RWPE2 (cell line): ENCODE measurements at regions not wholly inside any gene's neighbourhood (a gene's known extent, or its start where the extent isn't known, plus 50 kb on each side); places are given as distances from the start of the nearest gene placed in this dataset.
"Not testable (repeated sequence)": the region's sequence is repeated elsewhere in the genome, so short reads cannot be mapped to it uniquely, and the experiment has no call there.

Source experiments
- ATAC-seq: fragments of 200-7000 bp; cut with Tn5 transposase; 3 replicates; pipeline ENCODE4 v1.9.1; 2021; ENCODE audit warnings: low read depth
- DNase-seq: peaks from one replicate; pipeline ENCODE4 v3.0.0-alpha.2; 2020; ENCODE audit warnings: low spot score
- H3K27ac ChIP-seq: fragments of 450-650 bp; 2 replicates; pipeline ENCODE4 v1.5.1; 2017; ENCODE audit warnings: mild to moderate bottlenecking; ENCODE audit not compliant: poor library complexity, severe bottlenecking
- H3K27me3 ChIP-seq: fragments of 250-450 bp; sonication (Bioruptor Pico); 2 replicates; pipeline ENCODE4 v1.5.1; 2021; ENCODE audit warnings: mild to moderate bottlenecking, moderate library complexity; ENCODE audit not compliant: insufficient read depth, poor library complexity, severe bottlenecking
- H3K36me3 ChIP-seq: fragments of 250-450 bp; sonication (Bioruptor Pico); 2 replicates; pipeline ENCODE4 v1.5.1; 2020; ENCODE audit warnings: low read depth, mild to moderate bottlenecking, moderate library complexity
- H3K4me1 ChIP-seq: fragments of 250-450 bp; sonication (Bioruptor Pico); 2 replicates; pipeline ENCODE4 v1.5.1; 2021; ENCODE audit warnings: mild to moderate bottlenecking, moderate library complexity; ENCODE audit not compliant: insufficient read depth, poor library complexity, severe bottlenecking
- H3K4me3 ChIP-seq: fragments of 250-450 bp; sonication (Bioruptor Pico); 2 replicates; pipeline ENCODE4 v1.5.1; 2021; ENCODE audit warnings: mild to moderate bottlenecking, moderate library complexity; ENCODE audit not compliant: severe bottlenecking
- H3K9me3 ChIP-seq: fragments of 250-450 bp; sonication (Bioruptor Pico); 2 replicates; pipeline ENCODE4 v1.5.1; 2021; ENCODE audit warnings: mild to moderate bottlenecking, moderate library complexity; ENCODE audit not compliant: severe bottlenecking
- CTCF ChIP-seq: fragments of 450-650 bp; IDR thresholded peaks from one replicate; pipeline ENCODE4 v1.5.1; 2017; ENCODE audit warnings: mild to moderate bottlenecking, moderate library complexity; ENCODE audit not compliant: poor library complexity, severe bottlenecking

GRCh38 chr4:154024097-154024694 is 235.3 kb upstream of the SFRP2 start:
- Histone ChIP-seq H3K27me3 (no peaks in the 10 kb centered on the region), H3K27ac (no peak overlapping the region), H3K4me3 (no peak overlapping the region), H3K9me3 (no peaks in the 10 kb centered on the region), H3K36me3 (no peaks in the 10 kb centered on the region), H3K4me1 (no peaks in the 10 kb centered on the region)
- DNase-seq (no peak), ATAC-seq (no peak)
- TF ChIP-seq CTCF: peak; percentile 19

- H3K27ac ChIP-seq, H3K4me1 ChIP-seq, H3K36me3 ChIP-seq: not testable (repeated sequence)
These were observed 234.8 kb upstream of the SFRP2 start for GRCh38 chr4:154023671-154024070.

GRCh38 chr4:154019811-154020210 is 230.9 kb upstream of the SFRP2 start:
- no peak for TF ChIP-seq CTCF
- no peaks in the 10 kb centered on the region for H3K4me1 ChIP-seq
- no peaks in the 10 kb centered on the region for H3K9me3 ChIP-seq
- no peaks in the 10 kb centered on the region for H3K36me3 ChIP-seq
- H3K4me3 ChIP-seq: no peak overlapping the region
- no peak overlapping the region for H3K27ac ChIP-seq
- DNase-seq (no peak), ATAC-seq (no peak)
- no peaks in the 10 kb centered on the region for H3K27me3 ChIP-seq

More at GRCh38 chr4:154023671-154024070, 234.8 kb upstream of the SFRP2 start:
- not testable (repeated sequence) for ATAC-seq, H3K4me3 ChIP-seq, DNase-seq, H3K9me3 ChIP-seq, H3K27me3 ChIP-seq

- ATAC-seq (no peak), DNase-seq (no peak)
- no peak overlapping the region for H3K4me3 ChIP-seq
These were observed 229.8 kb upstream of the SFRP2 start for GRCh38 chr4:154018659-154019058.

GRCh38 chr4:154015578-154015977 is 226.7 kb upstream of the SFRP2 start:
- Histone ChIP-seq H3K9me3 (no peaks in the 10 kb centered on the region), H3K4me3 (no peak overlapping the region), H3K27me3 (no peaks in the 10 kb centered on the region), H3K36me3 (no peaks in the 10 kb centered on the region), H3K27ac (no peak overlapping the region), H3K4me1 (no peaks in the 10 kb centered on the region)
- ATAC-seq (no peak), DNase-seq (no peak)
- TF ChIP-seq CTCF: no peak

More at GRCh38 chr4:154018659-154019058, 229.8 kb upstream of the SFRP2 start:
- Histone ChIP-seq H3K27ac (no peak overlapping the region), H3K36me3 (no peaks in the 10 kb centered on the region), H3K27me3 (no peaks in the 10 kb centered on the region), H3K4me1 (no peaks in the 10 kb centered on the region), H3K9me3 (no peaks in the 10 kb centered on the region)
- TF ChIP-seq CTCF: no peak
